ENCODE measurements at regions not wholly inside any gene's neighbourhood (a gene's known extent, or its start where the extent isn't known, plus 50 kb on each side); places are given as distances from the start of the nearest gene placed in this dataset.
"Not testable (repeated sequence)": the region's sequence is repeated elsewhere in the genome, so short reads cannot be mapped to it uniquely, and the experiment has no call there.

GRCh38 chr6:132028029-132028428, 76.9 kb upstream of the CCN2 start:
- no peak for DNase-seq (ENCODE audit: low read depth)
- no peak overlapping the region for H3K4me3 ChIP-seq (ENCODE audit: low read depth, low read length)
- TF ChIP-seq CTCF (conservative IDR thresholded peaks at IDR 0.05; ENCODE audit: low read depth, low read length): no peak

- H3K4me3 ChIP-seq (ENCODE audit: low read depth, low read length): no peak overlapping the region
- no peak for TF ChIP-seq CTCF (conservative IDR thresholded peaks at IDR 0.05; ENCODE audit: low read depth, low read length)
- DNase-seq (ENCODE audit: low read depth): no peak
Measured at GRCh38 chr6:132025468-132025867, 74.3 kb upstream of the CCN2 start.

- DNase-seq (ENCODE audit: low read depth): peak; percentile 35
- H3K4me3 ChIP-seq (ENCODE audit: low read depth, low read length): no peak overlapping the region
- TF ChIP-seq CTCF (conservative IDR thresholded peaks at IDR 0.05; ENCODE audit: low read depth, low read length): peak; percentile 43
Measured at GRCh38 chr6:132023490-132023889, 72.3 kb upstream of the CCN2 start.

- DNase-seq (ENCODE audit: low read depth): no peak
- TF ChIP-seq CTCF (conservative IDR thresholded peaks at IDR 0.05; ENCODE audit: low read depth, low read length): no peak
- H3K4me3 ChIP-seq (ENCODE audit: low read depth, low read length): no peak overlapping the region
Measured at GRCh38 chr6:132021552-132022375, 70.6 kb upstream of the CCN2 start.

GRCh38 chr6:132020918-132021317, 69.7 kb upstream of the CCN2 start:
- DNase-seq (ENCODE audit: low read depth); H3K4me3 ChIP-seq (ENCODE audit: low read depth, low read length): not testable (repeated sequence)

- peak; percentile 30 for DNase-seq (ENCODE audit: low read depth)
- no peak for TF ChIP-seq CTCF (conservative IDR thresholded peaks at IDR 0.05; ENCODE audit: low read depth, low read length)
Measured at GRCh38 chr6:132020138-132020581, 69.0 kb upstream of the CCN2 start.

GRCh38 chr6:132019586-132019985, 68.4 kb upstream of the CCN2 start:
- DNase-seq (ENCODE audit: low read depth): no peak
- no peak for TF ChIP-seq CTCF (conservative IDR thresholded peaks at IDR 0.05; ENCODE audit: low read depth, low read length)
- H3K4me3 ChIP-seq (ENCODE audit: low read depth, low read length): no peak overlapping the region

More at GRCh38 chr6:132020138-132020581, 69.0 kb upstream of the CCN2 start:
- no peak overlapping the region for H3K4me3 ChIP-seq (ENCODE audit: low read depth, low read length)
